GM21367 (cell line): ENCODE measurements at regions not wholly inside any gene's neighbourhood (a gene's known extent, or its start where the extent isn't known, plus 50 kb on each side); places are given as distances from the start of the nearest gene placed in this dataset.

Experiments
- ATAC-seq: cut with Tn5 transposase; IDR thresholded peaks from one replicate; pipeline ENCODE4 v1.9.1; 2021; ENCODE audit not compliant: unreplicated experiment

- ATAC-seq = no peak
Measured at GRCh38 chr17:31593806-31594205, 202.3 kb downstream of the RAB11FIP4 start.

GRCh38 chr17:31591924-31592323, 200.4 kb downstream of the RAB11FIP4 start:
- no peak for ATAC-seq

- ATAC-seq = no peak
Measured at GRCh38 chr17:31588512-31588911, 197.0 kb downstream of the RAB11FIP4 start.

- ATAC-seq = no peak
Measured at GRCh38 chr17:31588034-31588433, 196.6 kb downstream of the RAB11FIP4 start.
